Muscle of back (tissue), 3 donors: ENCODE measurements at regions not wholly inside any gene's neighbourhood (a gene's known extent, or its start where the extent isn't known, plus 50 kb on each side); places are given as distances from the start of the nearest gene placed in this dataset.
"Not testable (repeated sequence)": the region's sequence is repeated elsewhere in the genome, so short reads cannot be mapped to it uniquely, and the experiment has no call there.

Experiments
- DNase-seq, 3 donors: peaks; one replicate each; pipeline versions ENCODE4 v3.0.0 to v3.0.0-alpha.2; 2013

DNA sequence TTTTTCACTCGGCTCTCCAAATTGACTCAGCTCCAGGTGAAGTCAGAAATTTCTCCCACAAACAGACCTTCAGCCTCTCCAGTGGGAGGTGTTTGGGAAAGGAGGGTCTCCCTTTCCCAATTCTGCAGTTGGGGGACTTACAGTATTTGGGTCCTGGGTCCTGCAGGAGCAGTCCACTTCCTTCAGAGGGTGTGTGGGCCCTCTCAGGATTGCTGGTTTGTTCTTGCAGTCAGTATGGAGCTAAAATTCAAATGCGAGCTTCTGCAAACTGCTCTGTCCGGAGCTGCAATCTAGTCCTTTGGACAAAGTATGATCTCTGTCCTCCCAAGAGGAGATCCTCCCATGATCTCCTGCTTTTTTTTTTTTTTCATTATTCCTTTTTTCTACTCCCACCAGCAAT, 87.9 kb upstream of the MSTN start:
- DNase-seq, result no peak

DNA sequence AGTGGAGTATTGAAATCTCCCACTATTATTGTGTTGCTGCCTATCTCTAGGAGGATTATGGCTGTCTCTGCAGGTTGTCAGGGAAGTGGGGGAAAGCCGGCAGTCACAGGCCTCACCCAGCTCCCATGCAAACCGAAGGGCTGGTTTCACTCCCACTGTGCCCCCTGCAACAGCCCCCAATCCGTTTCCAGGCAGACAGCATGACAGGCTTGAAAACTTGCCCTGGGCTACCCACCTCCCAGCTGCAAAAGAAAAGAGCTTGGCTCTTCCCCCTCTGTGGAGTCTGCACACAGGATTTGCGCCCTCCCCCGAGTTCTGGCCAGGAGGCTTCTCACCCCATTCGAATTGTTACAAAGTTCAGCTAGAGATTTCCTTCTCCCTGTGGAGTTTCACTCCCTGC, 87.4 kb upstream of the MSTN start:
- no peak for DNase-seq

DNA sequence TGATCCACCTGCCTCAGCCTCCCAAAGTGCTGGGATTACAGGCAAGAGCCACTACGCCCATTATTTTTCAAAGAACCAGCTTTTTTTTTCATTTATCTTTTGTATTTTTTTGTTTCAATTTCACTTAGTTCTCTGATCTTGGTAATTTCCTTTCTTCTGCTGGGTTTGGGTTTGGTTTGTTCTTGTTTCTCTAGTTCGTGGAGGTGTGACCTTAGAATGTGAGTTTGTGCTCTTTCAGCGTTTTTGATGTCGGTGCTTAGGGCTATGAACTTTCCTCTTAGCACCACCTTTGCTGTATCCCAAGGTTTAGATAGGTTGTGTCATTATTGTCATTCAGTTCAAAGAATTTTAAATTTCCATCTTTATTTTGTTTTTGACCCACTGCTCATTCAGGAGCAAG, 86.7 kb upstream of the MSTN start:
- DNase-seq, result no peak

DNA sequence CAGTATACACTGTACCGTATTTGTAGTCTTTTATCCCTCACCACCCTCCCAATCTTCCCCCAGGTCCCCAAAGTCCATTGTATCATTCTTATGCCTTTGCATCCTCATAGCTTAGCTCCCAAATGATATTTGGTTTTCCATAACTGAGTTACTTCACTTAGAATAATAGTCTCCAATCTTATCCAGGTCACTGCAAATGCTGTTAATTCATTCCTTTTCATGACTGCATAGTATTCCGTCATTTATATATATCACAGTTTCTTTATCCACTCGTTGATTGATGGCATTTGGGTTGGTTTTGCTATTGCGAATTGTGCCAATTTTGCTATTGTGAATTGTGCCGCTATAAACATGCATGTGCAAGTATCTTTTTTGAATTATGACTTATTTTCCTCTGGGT, 83.6 kb upstream of the MSTN start:
- DNase-seq, result not testable (repeated sequence)

DNA sequence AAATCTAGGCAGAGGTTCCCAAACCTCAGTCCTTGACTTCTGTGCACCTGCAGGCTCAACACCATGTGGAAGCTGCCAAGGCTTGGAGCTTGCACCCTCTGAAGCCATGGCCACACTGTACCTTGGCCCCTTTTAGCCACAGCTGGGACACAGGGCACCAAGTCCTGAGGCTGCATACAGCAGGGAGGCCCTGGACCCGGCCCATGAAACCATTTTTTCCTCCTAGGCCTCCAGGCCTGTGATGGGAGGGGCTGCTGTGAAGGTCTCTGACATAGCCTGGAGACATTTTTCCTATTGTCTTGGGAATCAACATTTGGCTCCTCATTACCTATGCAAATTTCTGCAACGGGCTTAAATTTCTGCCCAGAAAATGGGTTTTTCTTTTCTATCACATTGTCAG, 77.9 kb upstream of the MSTN start:
- DNase-seq, result not testable (repeated sequence)

DNA sequence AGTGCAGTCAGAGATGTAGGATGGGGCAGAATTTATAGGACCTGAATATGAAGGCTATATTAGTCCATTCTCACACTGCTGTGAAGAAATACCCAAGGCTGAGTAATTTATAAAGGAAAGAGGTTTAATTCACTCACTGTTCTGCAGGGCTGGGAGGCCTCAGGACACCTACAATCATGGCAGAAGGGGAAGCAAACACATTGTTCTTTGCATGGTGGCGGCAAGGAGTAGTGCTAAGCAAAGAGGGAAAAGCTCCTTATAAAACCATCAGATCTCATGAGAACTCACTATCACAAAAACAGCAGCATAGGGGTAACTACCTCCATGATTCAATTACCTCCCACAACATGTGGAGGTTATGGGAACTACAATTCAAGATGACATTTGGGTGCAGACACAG, 76.8 kb upstream of the MSTN start:
- DNase-seq, result no peak

DNA sequence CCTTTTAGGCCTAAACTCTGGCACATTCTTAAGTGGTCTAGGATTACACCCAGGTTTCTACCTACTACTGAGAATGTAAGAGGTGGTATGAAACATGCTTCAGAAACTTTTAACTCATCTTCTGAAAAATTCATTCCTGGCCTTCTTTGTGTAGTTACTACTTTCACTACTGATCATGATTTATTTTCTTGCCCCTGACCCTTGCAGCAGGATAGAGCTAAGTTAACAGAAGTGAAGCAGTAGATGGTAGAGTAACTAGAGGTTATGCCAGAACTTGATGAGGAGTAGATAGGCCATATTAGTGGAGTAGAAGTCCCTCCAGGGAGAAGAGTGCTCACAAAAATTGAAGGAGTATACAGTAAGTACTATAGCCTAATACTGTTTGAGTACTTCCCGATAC, 75.5 kb upstream of the MSTN start:
- no peak for DNase-seq

DNA sequence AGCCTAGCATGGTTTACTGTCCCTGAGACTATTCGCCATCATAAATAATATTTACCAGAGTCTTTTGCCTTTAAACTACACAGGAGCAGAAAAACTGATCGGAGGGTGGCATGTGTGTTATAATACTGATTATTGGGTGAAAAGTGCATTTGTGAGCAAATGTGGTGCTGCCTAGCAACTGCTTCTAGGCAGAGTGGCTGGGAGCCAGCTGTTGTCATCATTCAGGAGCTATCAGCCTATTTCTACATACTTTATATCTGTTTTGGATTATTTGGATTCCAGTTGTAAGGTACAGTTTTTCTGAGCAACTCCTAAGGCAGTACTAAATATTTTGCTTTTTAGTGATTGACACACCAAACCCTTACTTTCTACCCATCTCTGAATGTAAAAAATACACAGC, 75.0 kb upstream of the MSTN start:
- peak in 2 of 3 donors; percentile 22 to 67 for DNase-seq

DNA sequence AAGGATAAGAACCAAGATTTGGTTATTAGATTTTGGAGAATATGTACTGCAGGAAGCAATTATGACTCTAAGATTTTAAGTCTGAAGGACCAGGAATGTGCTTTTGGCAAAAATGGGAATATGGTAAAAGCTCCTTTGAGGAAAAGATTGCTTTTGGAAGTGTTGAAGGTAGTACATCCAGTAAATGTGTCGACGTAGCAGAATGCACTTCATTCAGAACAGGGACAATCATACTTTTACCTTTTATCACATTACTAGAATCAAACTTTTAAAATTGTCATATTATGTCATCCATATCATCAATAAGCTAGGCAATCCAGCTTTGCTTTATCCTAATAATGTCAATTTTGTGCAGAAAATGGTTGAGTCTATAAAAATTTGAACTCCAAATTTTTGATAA, 74.3 kb upstream of the MSTN start:
- no peak for DNase-seq

DNA sequence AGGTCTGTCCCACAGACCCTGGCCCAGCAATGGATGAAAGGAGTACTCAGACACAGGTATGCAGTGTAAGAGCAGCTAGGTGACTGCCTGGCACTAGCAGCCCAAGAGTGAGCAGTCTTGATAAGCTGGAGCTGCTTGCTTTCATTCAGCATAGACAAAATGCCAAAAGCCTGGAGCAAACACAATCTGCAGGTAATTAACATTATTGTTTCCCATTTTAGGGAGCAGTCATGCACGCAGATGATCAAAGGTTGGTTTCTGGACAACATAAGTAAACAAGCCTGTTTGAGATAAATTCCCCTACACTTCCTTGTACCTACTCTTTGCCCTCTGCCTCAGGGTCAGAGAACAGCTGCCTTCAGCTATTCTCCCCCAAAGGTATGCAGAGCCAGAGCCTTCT, 73.7 kb upstream of the MSTN start:
- DNase-seq, result no peak

DNA sequence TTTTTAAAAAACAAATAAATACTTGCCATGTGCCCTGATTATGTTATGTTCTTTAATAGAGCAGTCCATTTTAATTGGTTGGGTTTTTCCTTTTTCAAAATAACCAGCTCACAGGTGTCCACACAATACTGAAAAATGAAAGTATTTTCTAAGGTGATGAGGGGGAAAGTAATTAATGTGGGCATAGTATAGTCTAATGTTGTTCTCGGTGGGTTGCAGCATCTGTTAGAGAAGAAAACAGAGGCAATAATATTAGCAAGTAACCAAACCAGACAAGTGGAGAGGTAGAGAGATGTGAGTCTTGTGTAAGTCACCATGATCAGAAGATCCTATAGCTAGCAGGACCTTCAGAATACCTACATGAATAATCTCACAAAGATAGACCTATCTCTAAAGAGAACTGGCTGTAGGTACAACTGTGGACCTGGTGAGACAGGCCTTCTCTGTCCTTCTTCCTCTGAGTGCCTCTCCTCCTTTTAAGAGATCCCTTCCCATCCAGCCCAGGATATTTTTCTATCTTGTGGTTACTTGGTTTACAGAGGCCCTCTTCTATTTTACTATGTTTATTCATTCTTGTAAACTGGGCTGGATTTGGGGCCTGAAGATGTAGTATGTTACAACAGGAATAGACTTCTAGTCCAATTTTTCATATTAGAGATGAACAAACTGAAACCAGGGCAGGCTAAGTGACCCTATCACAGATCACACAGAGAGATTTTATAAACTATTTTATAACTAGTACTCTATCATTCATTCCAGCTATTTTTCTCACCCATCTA, 67.1 kb upstream of the MSTN start:
- DNase-seq, result no peak

DNA sequence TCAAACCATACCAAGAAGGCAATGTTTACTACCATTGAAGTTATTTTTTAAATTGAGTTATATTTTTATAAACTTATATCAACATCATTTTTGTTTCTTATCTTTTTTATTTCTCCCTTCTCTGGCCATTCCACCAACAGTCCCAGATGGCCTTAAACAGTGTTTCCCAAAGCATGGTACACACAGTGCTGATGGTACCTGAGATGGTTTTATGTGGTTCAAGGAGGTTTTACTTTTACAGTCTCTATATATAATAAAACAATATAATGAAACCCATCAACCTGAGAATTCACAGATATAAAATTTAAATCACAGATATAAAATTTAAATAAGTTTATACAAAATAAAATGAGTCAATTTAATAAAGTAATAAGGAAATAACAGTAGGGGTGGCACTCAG, 65.1 kb upstream of the MSTN start:
- no peak for DNase-seq

DNA sequence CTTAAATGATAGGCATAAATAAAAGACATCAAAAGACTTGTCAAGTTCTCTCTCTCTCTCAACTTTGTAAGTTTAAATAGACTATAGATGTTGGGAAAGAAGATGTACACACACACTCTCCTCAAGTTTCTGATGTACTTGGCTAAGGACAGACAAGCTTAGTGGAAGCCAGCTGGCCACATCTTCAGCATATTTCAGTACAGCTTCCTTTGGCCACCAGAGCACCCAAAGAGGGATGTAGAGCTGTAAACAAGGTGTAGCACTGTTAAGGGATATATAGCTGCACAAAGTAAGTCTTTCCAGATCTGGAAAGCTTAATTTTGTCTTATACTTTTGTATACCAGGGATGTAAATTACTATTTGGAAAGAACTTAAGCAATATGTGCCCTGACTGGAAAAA, 64.3 kb upstream of the MSTN start:
- peak in 2 of 3 donors; percentile 62 to 85 for DNase-seq

DNA sequence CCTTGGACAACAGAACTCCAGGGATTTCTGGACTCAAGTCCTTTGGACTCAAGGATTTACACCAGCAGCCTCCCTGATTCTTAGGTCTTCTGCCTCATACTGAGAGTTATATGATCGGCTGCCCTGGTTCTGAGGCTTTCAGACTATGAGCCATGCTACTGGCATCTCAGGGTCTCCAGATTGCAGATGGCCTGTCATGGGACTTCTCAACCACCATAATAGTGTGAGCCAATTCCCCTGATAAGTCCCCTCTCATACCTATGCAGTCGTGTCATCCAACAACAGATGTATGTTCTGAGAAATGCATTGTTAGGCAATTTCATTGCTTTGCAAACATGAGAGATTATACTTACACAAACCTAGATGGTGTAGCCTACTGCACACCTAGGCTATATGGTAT, 61.4 kb upstream of the MSTN start:
- peak in 1 of 3 donors; percentile 26 for DNase-seq

DNA sequence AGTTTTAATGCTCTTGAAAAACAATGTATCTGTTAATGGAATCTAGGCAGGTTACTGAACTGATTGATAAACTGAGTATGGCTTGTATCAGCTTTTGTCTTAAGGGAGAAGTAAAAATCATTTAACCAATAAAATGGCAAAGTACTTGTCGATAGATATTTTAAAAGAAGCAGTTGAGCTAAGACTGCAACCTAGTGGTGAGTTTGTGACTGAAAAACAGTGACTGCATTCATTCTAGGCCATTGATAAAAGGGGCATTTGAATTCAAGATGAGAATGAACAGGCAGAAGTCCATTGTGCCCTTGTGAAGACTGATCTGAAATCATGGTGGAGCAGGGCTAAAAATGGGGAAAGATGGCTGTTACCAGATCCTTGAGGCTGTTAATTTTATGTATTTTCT, 59.4 kb upstream of the MSTN start:
- no peak for DNase-seq

DNA sequence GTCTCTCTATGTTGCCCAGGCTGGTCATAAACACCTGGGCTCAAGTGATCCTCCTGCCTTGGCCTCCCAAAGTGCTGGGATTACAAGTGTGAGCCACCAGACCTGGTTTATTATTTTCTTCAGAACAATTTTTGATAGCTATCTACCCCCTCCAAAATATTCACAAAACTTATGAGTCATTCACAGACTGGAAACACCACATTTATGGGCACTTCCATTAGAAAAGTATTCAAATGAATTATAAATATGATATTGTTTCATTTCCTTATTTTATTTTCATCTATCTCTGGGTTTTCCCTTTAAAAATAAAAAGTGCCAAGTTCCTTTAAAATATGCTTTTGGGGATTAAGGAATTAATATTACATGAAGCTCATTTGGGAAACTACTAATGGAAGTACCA, 58.8 kb upstream of the MSTN start:
- no peak for DNase-seq

DNA sequence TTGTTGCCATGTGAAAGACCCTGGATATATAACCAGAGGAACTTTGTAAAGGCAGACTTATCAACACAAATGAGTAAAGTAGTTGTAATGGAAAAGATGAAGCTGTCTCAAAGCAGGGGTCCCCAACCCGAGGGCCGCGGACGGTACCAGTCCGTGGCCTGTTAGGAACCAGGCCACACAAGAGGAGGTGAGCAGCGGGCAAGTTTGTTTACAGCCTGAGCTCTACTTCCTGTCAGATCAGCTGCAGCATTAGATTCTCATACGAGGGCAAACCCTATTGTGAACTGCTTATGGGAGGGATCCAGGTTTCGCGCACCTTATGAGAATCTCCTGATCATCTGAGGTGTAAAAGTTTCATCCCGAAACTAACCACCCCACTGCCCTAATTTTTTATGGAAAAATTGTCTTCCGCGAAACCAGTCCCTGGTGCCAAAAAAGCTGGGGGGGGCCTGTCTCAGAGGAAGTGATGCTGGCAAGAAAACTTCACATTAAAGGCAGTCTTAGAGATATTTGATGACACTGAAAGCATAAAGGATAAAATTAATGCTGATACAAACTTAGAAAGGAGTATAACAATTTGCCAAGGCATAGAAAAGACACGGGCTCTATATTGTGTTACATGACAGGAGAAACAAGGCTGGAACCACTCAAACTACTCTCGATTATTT, 57.5 kb upstream of the MSTN start:
- no peak for DNase-seq

DNA sequence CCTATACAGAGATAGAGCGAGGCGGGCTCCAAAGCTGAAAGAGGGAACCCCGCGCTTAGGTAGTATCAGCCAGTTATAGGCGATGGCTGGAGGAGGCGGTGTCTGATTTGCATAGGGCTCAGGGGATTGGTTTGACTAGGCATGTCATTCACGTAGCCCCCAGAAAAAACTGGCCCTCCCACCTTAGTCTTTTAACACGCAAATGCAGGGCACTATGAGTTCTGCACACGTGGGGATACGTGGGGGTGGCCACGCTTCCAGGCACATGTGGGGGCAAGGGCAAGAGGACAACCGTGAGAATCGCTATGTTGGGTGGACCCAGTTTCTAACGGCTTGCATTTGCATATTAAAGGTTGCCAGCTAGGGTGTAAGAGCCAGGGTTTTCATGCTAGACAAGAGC, 56.7 kb upstream of the MSTN start:
- no peak for DNase-seq

DNA sequence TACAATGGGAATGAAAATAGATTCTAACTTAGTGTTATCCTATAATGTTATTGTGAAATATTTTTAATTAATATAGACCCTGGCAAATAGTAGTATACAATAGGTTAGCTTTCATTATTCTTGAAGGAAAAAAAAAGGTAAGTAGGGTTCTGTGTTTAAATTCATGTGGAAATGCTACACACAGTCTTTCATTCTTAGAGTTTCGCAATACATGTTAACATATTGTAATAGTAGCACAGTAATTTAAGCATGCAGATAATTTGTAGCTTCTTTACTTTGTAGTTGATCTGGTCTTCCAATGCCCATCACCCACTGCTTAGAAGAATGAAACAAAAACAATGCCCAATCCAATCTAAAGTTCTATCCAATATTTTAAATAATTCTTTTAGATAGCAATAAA, 54.8 kb upstream of the MSTN start:
- DNase-seq, result no peak

DNA sequence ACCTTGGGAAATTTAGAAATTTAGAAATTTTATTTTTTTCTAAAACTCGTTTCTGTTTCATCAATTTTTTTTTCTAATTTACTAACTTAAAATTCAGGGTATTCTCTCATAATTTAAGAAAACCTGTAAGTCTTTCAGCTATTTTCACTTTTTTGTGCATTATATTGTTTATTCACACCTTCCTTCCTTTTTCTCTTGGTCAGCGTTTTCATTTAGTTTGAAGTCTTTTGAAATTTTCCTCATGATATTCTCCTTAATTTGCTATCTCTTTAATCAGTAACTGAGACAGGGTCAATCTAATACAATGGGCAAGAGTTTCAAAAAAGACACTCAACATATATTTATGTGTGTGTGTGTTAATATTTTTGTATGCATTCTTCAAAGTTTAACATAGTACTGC, 50.5 kb upstream of the MSTN start:
- no peak for DNase-seq
